ENCODE measurements at regions not wholly inside any gene's neighbourhood (a gene's known extent, or its start where the extent isn't known, plus 50 kb on each side); places are given as distances from the start of the nearest gene placed in this dataset.

DNA sequence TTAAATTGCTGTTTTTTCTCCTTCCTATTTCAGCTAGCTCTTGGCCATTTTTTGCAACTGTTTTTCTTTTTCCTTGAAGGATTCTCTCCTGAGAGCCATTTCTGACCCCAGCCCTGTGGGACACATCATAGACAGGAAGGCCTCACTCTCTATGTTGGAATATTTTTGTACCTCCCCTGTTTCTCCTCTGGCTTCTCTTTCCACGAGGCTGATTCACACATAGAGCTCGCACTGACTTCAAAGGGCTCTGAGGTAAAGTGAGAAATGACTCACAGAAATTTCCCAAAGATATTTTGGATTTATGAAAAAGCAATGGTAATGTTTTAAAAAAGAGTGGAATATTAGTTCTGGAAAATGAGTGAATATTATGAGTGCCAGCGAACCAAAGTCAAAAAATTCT, 181.7 kb upstream of the IGFBP7 start:
- DNase-seq, result no peak

- no peak for DNase-seq
Measured at GRCh38 chr4:57287687-57288604, 177.8 kb upstream of the IGFBP7 start.

DNA sequence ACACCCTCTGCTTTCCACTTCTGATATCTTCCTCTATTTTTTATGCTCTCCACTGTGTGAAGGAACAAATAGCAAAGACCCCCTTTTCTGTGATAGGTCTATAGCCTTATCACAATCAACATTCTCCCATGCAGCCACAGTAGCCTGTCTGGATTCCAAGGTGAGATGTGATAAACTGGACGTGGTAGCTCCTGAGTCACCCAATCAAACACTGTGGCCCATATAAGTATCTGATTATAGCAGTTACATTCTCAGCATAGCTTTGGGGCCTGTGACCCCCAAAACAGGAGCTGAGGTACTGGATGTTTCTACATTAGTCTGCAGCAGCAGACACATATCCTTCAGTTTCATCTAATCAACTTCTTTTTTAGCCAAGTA, 172.7 kb upstream of the IGFBP7 start:
- DNase-seq, result no peak

DNA sequence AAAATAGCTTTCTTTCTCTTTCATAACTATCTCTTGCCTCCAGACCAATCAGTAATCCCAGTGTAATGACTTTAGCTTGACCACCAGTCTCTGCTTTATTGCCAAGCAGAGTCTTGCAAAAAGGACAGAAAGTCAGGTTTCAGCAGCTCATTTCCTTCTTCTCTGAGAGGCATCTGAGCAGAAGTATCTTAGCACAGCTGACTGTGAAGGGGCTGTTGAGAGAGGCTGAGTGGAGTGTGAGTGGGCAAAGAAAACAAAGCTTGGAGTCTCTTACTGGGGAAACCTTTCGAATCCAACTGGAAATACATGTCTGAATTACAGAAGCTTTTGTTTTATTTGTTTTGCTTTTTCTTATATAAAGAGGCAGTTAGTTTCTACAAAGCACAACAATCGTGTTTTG, 170.3 kb upstream of the IGFBP7 start:
- no peak for DNase-seq

- DNase-seq, result no peak
Measured at GRCh38 chr4:57278780-57279179, 168.6 kb upstream of the IGFBP7 start.

GRCh38 chr4:57274082-57274481, 163.9 kb upstream of the IGFBP7 start:
- no peak for DNase-seq

DNA sequence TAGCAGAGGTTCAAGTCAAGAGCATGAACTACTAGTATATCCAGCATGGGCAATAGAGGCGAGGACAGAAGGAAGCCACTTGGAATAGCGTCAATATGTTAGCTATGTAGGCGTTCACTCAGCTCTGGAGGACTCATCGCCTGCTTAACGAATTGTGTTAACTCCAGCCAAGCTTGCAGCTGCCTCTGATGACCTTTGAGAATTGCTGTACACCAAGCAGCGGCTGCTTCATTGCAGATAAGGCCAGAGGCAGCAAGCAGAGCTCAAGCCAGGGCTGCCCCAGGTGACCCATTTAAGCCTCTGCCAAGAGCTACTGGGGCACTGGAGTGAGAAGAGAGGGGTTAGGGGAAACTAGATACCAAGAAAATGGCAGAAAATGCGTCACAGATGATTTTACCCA, 160.2 kb upstream of the IGFBP7 start:
- no peak for DNase-seq

GRCh38 chr4:57265831-57266582, 155.8 kb upstream of the IGFBP7 start:
- DNase-seq, result no peak

- no peak for DNase-seq
Measured at GRCh38 chr4:57254754-57255153, 144.6 kb upstream of the IGFBP7 start.

GRCh38 chr4:57249083-57249482, 138.9 kb upstream of the IGFBP7 start:
- no peak for DNase-seq

DNA sequence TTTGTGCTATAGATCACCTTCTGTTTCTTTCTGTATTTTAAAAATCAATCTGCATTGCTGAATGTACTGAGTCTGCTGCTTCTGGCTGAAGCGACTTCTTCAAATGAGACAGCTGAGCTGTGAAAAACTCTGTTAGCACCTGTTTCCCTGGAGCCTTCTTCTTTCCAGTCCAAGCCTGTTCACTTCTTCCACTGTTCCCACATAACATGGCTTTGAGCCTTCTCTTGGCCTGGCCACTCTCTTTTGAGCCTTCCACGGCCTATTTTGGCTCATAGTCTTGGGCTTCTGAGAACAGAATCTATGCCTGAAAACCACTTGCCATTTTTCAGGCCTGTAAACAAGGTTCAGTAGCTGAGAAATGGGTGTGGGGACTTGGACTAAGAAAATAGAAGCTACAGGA, 132.9 kb upstream of the IGFBP7 start:
- DNase-seq, result no peak

DNA sequence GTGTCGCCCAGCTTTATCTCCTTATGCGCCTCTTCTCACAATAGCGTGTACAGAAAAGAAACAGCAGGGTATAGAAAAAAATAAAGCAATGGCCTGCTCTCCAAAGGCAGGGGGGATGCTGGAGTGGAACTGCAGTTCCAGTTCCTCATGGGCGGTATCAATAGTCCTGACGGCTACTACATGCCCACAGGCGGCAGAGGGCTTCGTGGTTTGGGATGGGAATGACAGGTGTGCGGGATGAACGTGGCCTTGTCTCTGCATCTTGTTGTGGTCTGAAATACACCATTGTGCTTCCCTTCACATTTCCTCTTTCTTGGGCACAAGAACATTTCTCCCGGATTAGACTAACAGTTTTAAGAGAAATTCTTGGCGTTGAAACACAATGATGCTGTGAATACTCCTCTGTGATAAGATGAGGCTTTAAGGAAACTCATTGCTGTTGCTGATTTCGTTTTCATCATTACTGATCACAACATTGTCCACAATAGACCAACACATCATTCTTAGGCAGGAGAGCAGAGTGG, 124.1 kb upstream of the IGFBP7 start:
- DNase-seq, result no peak

GRCh38 chr4:57233386-57233785, 123.2 kb upstream of the IGFBP7 start:
- no peak for DNase-seq

DNA sequence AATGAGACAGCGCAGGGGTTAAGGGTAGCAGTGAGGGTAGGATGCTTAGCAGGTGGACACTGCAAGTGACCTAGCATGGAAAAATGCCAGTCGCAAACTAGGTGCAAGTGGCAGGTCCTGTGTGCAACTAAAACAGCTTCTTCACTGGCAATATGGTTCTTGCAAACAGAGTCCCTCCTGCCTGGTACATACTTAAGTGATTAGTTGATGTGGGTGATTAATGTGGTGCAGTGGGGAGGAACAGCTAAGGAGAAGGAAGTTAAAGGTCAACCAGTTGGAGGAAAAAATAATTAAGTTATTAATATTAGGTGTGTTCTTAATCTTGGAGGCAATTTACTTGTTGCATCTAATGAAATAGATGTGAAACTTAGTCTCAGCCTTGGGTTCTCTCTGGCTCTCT, 121.6 kb upstream of the IGFBP7 start:
- DNase-seq, result no peak

DNA sequence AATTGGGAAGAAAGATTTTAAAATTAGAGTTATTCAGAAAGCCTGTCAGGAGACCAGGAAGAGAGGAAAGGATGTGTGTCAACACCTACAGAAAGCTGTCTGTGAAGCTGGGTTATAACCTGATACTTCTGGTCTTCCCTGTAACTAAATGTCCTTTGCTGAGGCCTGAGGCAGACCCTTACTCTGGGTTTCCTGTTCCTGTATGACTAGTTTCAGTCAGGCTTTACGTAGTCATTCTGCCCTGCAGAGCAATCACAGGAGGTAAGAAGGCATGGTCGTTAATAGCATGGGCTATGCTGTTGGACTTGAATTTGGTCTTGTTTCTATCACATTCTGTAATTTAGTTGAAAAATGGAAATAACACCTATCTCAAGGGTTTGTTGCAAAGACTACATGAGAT, 110.5 kb upstream of the IGFBP7 start:
- DNase-seq, result no peak

DNA sequence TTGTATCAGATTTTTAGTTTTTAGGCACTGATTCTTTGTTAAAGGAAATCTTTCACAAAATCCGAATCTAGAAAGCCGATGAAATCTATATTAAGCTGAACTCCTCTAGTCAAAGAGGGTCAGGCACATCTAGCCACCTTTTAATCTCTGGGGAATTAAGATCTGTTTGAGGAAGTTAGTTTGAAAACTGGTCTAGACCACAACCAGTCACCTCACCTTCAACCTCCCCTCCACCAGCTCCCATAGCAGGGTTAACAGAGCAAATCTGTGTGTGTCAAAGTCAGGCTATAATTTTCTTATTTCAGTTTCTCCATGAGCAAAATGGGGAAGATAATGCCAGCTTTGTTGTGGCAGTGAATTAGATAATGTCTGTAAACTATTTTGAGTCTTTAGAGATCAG, 110.0 kb upstream of the IGFBP7 start:
- DNase-seq, result no peak

DNA sequence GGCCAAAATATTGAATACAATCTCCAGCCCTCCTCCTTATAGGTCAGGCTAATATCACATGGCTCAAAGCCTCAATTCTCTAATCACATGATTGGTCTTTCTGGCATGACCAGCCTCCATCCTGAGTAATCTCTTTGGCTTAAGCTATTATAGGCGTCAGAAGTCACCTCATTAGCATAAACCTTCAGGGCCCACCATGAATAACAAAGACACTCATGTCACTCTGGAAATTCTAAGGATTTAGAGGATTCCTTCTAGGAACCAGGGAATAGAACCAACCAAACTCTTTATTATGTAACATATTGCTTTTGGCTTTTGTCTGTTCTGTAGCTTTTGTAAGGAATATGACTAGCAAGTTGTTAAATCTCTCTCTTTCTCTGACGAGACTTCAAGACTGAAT, 109.2 kb upstream of the IGFBP7 start:
- no peak for DNase-seq

DNA sequence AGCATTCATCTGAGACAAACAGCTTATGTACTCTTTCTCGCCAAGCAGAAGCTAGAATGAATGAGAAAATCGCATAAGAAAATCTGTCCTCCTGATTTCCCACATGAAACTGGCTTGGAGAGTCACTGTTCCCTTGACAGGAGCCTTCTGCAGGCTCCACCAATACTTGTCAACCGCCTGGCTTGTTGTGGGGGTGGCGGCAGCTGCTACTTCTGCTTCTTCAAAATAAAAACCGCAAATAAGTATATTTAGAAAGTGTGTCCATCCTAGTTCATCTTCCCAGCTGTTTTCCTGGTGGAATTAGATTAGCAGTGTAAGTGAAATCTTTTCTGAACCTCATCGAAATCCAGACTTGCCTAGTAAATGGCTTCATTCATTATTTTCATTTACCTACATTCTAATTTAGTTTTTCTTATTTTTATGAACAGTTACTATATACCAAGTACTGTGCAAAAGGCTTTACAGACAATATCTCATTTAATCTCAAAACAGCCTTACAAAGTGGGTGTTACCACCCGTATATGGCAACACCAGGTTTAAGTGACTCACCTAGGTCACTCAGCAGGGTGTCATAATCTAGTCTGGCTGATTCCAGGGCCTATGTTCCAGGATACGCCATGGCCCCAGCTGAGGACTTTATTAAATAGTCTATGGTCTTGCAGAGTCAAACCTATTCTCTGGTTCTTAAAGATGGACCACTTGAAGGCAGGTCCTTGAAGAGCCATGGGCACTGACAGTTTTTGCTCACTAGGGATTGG, 104.6 kb upstream of the IGFBP7 start:
- DNase-seq, result no peak

DNA sequence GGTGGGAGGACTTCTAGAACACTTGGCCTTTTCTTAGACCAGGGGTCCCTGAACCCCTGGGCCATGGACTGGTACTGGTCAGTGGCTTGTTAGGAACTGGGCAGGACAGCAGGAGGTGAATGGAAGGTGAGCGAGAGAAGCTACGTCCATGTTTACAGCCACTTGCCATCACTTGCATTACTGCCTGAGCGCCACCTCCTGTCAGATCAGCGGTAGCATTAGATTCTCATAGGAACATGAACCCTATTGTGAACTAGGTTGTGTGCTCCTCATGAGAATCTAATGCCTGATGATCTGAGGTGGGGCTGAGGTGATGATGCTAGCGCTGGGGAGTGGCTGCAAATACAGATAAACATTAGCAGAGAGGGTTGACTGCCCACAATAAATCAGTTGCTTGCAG, 100.9 kb upstream of the IGFBP7 start:
- no peak for DNase-seq

GRCh38 chr4:57206172-57206571, 96.0 kb upstream of the IGFBP7 start:
- DNase-seq, result no peak

DNA sequence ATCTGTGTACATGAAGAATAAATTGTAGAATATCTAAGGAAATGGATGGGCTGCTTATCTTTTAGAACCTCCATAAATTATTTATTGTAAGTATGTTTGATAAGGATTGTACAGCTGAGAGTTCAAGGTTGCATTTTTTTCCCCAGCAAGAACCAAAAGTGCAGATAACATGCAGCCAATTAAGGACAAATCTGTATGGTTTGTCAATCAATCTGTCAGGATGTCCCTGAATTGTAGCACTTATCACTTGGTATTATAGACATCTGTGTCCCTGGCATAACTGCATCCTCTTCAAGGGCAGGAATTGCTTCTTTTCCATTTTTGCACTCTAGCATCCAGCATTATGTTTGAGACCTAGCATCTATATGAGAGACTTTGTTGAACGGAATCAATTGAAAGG, 95.4 kb upstream of the IGFBP7 start:
- DNase-seq, result no peak

DNA sequence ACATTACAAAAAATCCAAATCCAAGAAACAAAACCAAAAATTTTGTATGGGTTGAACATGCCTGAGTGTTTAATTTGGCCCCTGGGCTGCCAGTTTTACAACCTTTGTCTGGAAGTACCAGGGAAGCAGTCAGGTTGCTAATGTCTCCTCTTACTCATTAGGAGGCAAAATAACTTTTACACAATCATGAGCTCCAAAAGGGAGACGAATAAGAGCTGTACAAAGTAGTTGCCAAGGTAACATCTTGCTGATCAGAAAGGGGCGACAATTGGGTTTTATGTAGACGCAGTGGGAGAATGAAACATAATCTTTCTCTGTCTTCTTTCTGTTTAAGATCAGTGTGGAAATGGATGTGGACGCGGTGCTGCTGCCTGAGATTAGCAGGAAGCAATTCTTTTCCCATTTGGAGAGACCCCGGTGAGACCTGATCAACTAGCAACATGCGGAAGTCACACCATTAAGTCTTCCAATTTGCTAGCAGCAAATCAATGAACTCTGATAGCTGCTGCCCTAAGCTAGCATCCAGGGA, 90.7 kb upstream of the IGFBP7 start:
- no peak for DNase-seq

GRCh38 chr4:57199267-57199666, 89.1 kb upstream of the IGFBP7 start:
- DNase-seq, result no peak
